HCT116 (cell line): ENCODE measurements at regions not wholly inside any gene's neighbourhood (a gene's known extent, or its start where the extent isn't known, plus 50 kb on each side); places are given as distances from the start of the nearest gene placed in this dataset.

Source experiments
- ATAC-seq: fragments of 200-7000 bp; cut with Tn5 transposase; 2 replicates; pipeline ENCODE4 v1.9.1; 2020; ENCODE audit warnings: mild to moderate bottlenecking, moderate library complexity
- BruUV-seq: library from RNA; stranded (reverse); fragments of 400-500 nt; replicated peaks from 2 replicates; lab custom pipeline; 2021; lab: Mats Ljungman, UMichigan
- CTCF ChIA-PET: fragments of 300-600 bp; sonication (Branson Sonifier 250); formaldehyde crosslinking; loops from one replicate; lab custom pipeline; 2021; ENCODE audit warnings: antibody characterized with exemption; lab: Charles Lee
- POLR2A ChIA-PET: fragments of 300-600, 350-600 bp; sonication (Branson Sonifier 250); formaldehyde crosslinking; loops from one replicate; lab custom pipeline; 2021; ENCODE audit warnings: antibody characterized with exemption; lab: Charles Lee
- RAD21 ChIA-PET, 2 experiments: fragments of 300-600 bp; sonication (Branson Sonifier 250); formaldehyde crosslinking; loops; one replicate each; lab custom pipeline; 2023; ENCODE audit warnings: low total read pairs in 2 of 2; ENCODE audit not compliant: uncharacterized antibody in 2 of 2, unreplicated experiment in 2 of 2, low non-redundant PET in 1 of 2; lab: Charles Lee
- DNase-seq: peaks from one replicate; pipeline ENCODE4 v3.0.0-alpha.2; 2010; ENCODE audit warnings: low read depth, low spot score
- H2AFZ ChIP-seq: fragments of 200-600 bp; shearing (Covaris generic), sonication (generic); 2 replicates; pipeline ENCODE4 v1.6.1; 2017; ENCODE audit warnings: low read depth, mixed run types, mixed read lengths, antibody characterized with exemption, low read length; ENCODE audit not compliant: poor library complexity, severe bottlenecking
- H3K27ac ChIP-seq: 2 replicates; pipeline ENCODE4 v1.5.1; 2012; ENCODE audit warnings: low read depth, low read length
- H3K27me3 ChIP-seq: fragments of 200-600 bp; sonication (generic); 2 replicates; pipeline ENCODE4 v1.6.1; 2016; ENCODE audit warnings: mixed run types, low read length, mixed read lengths; ENCODE audit not compliant: insufficient read depth
- H3K36me3 ChIP-seq, 2 experiments: fragments of 200-500 bp in 1 of 2; fragments of 200-600 bp in 1 of 2; sonication (Bioruptor generic) in 1 of 2; sonication (generic) in 1 of 2; 2 replicates each; pipeline versions ENCODE4 v1.5.1 to v1.6.1; 2014 to 2016; ENCODE audit warnings: low read length in 2 of 2, inconsistent platforms in 1 of 2, mixed read lengths in 1 of 2, mixed run types in 1 of 2; ENCODE audit not compliant: insufficient read depth in 2 of 2, control insufficient read depth in 1 of 2
- H3K4me1 ChIP-seq, 2 experiments: fragments of 200-600 bp in 1 of 2; sonication (generic) in 1 of 2; 2 replicates each; pipeline versions ENCODE4 v1.5.1 to v1.6.1; 2012 to 2017; ENCODE audit warnings: low read length in 2 of 2, inconsistent platforms in 1 of 2, mild to moderate bottlenecking in 1 of 2, mixed read lengths in 1 of 2, mixed run types in 1 of 2, moderate library complexity in 1 of 2; ENCODE audit not compliant: insufficient read depth in 2 of 2, control insufficient read depth in 1 of 2
- H3K4me2 ChIP-seq: fragments of 200-600 bp; sonication (generic); 2 replicates; pipeline ENCODE4 v1.6.1; 2017; ENCODE audit warnings: mixed run types, low read length, mixed read lengths
- H3K4me3 ChIP-seq, 2 experiments: fragments of 200-600 bp in 1 of 2; sonication (generic) in 1 of 2; replicated peaks in 1 of 2; 2 replicates each; pipeline ENCODE4 v1.5.1; 2011 to 2016; ENCODE audit warnings: low read length in 2 of 2, control low read depth in 1 of 2, low read depth in 1 of 2, mild to moderate bottlenecking in 1 of 2, mixed read lengths in 1 of 2, mixed run types in 1 of 2
- H3K79me2 ChIP-seq: fragments of 200-600 bp; sonication (generic); 2 replicates; pipeline ENCODE4 v1.6.1; 2017; ENCODE audit warnings: mild to moderate bottlenecking, mixed run types, low read length, moderate library complexity, mixed read lengths; ENCODE audit not compliant: insufficient read depth
- H3K9ac ChIP-seq: fragments of 200-600 bp; sonication (generic); 2 replicates; pipeline ENCODE4 v1.6.1; 2016; ENCODE audit warnings: low read length, mixed read lengths
- H3K9me2 ChIP-seq: fragments of 200-600 bp; sonication (generic), shearing (Covaris generic); 2 replicates; pipeline ENCODE4 v1.6.1; 2017; ENCODE audit warnings: mixed run types, mild to moderate bottlenecking, moderate library complexity; ENCODE audit not compliant: insufficient read depth
- H3K9me3 ChIP-seq, 2 experiments: fragments of 200-500 bp in 1 of 2; fragments of 200-600 bp in 1 of 2; sonication (Bioruptor generic) in 1 of 2; sonication (generic) in 1 of 2; 2 replicates each; pipeline ENCODE4 v1.6.1; 2014 to 2017; ENCODE audit warnings: low read length in 2 of 2, mixed read lengths in 2 of 2, inconsistent platforms in 1 of 2, low read depth in 1 of 2, mild to moderate bottlenecking in 1 of 2, mixed run types in 1 of 2, moderate library complexity in 1 of 2; ENCODE audit not compliant: control insufficient read depth in 1 of 2, insufficient read depth in 1 of 2
- H4K20me1 ChIP-seq: fragments of 200-600 bp; sonication (generic), shearing (Covaris generic); 2 replicates; pipeline ENCODE4 v1.6.1; 2017; ENCODE audit warnings: mixed run types, mild to moderate bottlenecking, moderate library complexity; ENCODE audit not compliant: insufficient read depth
- CBX3 ChIP-seq: IDR thresholded peaks from 2 replicates; pipeline ENCODE4 v1.6.1; 2012; ENCODE audit warnings: low read depth
- CEBPB ChIP-seq: IDR thresholded peaks from 2 replicates; pipeline ENCODE4 v1.6.1; 2012; ENCODE audit warnings: low read depth
- ELF1 ChIP-seq: IDR thresholded peaks from 2 replicates; pipeline ENCODE4 v1.6.1; 2012; ENCODE audit warnings: low read depth, borderline replicate concordance
- FOSL1 ChIP-seq: IDR thresholded peaks from 2 replicates; pipeline ENCODE4 v1.6.1; 2012; ENCODE audit warnings: low read depth
- JUND ChIP-seq: IDR thresholded peaks from 2 replicates; pipeline ENCODE4 v1.6.1; 2012
- POLR2A ChIP-seq: IDR thresholded peaks from 2 replicates; pipeline ENCODE4 v1.7.0; 2011; ENCODE audit warnings: borderline replicate concordance; ENCODE audit not compliant: insufficient read depth, insufficient read length; ENCODE audit errors: extremely low read depth
- POLR2AphosphoS5 ChIP-seq: IDR thresholded peaks from 2 replicates; pipeline ENCODE4 v1.6.1; 2011; ENCODE audit warnings: mild to moderate bottlenecking, low read depth, low read length, moderate library complexity
- SIN3A ChIP-seq: IDR thresholded peaks from 2 replicates; pipeline ENCODE4 v1.6.1; 2012; ENCODE audit warnings: low read depth
- SP1 ChIP-seq: IDR thresholded peaks from 2 replicates; pipeline ENCODE4 v1.6.1; 2012; ENCODE audit warnings: low read depth
- SRF ChIP-seq: IDR thresholded peaks from 2 replicates; pipeline ENCODE4 v1.6.1; 2012; ENCODE audit warnings: low read depth
- ZFX ChIP-seq: fragments of 450-650 bp; IDR thresholded peaks from 2 replicates; pipeline ENCODE4 v1.6.1; 2017
- intact Hi-C: fragments of 100-400 bp; cut with micrococcal nuclease; formaldehyde crosslinking; loops from 2 replicates; pipeline ENCODE4 v1.10.0; 2022
- TF ChIP-seq, protein P1 (sequence below): IDR thresholded peaks from 2 replicates; pipeline ENCODE4 v1.6.1; 2011; ENCODE audit warnings: mild to moderate bottlenecking, low read length, moderate library complexity; ENCODE audit not compliant: insufficient replicate concordance; ENCODE audit errors: extremely low read depth
- TF ChIP-seq, protein P2 (sequence below): IDR thresholded peaks from 2 replicates; pipeline ENCODE4 v1.6.1; 2012; ENCODE audit warnings: low read depth

DNA sequence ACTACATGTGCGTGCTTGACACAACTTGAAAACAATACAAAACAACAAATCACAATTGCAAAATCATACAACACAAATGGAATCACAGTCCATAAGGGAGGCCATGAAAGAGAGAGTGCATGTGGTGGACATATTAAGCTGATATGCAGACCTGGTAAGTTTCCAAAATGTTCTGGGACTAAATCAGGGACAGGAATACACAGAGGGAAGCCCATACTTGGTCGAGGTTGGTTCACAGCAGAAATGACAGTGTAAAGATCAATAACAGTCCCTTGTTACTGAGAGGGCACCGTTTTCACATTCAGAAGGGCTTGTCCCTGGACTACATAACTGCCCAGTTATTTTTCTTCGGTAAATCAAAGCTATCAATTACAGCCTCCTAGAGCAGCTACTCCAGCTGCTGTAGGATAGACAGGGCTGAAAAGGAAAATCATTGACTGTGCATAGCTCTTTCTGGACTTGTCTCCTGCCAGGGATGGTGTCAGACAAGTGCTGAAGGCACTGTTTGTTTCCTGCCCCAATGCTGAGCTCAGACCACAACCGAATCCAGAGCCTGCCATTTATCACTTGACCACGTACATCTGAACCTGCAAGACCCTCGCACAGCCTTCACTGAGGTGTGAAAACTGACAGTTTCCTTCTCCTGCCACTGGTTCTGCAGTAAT, 79.5 kb upstream of the KCNMB2 start:
- CTCF ChIA-PET, result no interaction called here
- no peak overlapping the region for H3K9ac ChIP-seq
- POLR2A ChIA-PET, result interaction anchor here (0.6 kb wide), 1 partner anchor 1112 kb away, joined by 3 read pairs; no protein-coding TSS in a partner anchor
- TF ChIP-seq, protein P1, sequence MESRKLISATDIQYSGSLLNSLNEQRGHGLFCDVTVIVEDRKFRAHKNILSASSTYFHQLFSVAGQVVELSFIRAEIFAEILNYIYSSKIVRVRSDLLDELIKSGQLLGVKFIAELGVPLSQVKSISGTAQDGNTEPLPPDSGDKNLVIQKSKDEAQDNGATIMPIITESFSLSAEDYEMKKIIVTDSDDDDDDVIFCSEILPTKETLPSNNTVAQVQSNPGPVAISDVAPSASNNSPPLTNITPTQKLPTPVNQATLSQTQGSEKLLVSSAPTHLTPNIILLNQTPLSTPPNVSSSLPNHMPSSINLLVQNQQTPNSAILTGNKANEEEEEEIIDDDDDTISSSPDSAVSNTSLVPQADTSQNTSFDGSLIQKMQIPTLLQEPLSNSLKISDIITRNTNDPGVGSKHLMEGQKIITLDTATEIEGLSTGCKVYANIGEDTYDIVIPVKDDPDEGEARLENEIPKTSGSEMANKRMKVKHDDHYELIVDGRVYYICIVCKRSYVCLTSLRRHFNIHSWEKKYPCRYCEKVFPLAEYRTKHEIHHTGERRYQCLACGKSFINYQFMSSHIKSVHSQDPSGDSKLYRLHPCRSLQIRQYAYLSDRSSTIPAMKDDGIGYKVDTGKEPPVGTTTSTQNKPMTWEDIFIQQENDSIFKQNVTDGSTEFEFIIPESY, result no peak
- TF ChIP-seq SRF (no peak), JUND (no peak), POLR2AphosphoS5 (no peak), POLR2A (no peak), ZFX (no peak), ELF1 (no peak), CEBPB (no peak), CBX3 (no peak), FOSL1 (no peak), SIN3A (no peak), SP1 (no peak)
- TF ChIP-seq, protein P2, sequence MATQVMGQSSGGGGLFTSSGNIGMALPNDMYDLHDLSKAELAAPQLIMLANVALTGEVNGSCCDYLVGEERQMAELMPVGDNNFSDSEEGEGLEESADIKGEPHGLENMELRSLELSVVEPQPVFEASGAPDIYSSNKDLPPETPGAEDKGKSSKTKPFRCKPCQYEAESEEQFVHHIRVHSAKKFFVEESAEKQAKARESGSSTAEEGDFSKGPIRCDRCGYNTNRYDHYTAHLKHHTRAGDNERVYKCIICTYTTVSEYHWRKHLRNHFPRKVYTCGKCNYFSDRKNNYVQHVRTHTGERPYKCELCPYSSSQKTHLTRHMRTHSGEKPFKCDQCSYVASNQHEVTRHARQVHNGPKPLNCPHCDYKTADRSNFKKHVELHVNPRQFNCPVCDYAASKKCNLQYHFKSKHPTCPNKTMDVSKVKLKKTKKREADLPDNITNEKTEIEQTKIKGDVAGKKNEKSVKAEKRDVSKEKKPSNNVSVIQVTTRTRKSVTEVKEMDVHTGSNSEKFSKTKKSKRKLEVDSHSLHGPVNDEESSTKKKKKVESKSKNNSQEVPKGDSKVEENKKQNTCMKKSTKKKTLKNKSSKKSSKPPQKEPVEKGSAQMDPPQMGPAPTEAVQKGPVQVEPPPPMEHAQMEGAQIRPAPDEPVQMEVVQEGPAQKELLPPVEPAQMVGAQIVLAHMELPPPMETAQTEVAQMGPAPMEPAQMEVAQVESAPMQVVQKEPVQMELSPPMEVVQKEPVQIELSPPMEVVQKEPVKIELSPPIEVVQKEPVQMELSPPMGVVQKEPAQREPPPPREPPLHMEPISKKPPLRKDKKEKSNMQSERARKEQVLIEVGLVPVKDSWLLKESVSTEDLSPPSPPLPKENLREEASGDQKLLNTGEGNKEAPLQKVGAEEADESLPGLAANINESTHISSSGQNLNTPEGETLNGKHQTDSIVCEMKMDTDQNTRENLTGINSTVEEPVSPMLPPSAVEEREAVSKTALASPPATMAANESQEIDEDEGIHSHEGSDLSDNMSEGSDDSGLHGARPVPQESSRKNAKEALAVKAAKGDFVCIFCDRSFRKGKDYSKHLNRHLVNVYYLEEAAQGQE, result no peak
- TF ChIP-seq, all 23 proteins: peak for 0
- Histone ChIP-seq H3K79me2 (no peaks in the 10 kb centered on the region), H4K20me1 (no peaks in the 10 kb centered on the region), H3K9me2 (no peaks in the 10 kb centered on the region), H3K27me3 (no peaks in the 10 kb centered on the region), H3K27ac (no peak overlapping the region), H3K36me3 (no peaks in the 10 kb centered on the region), H3K4me1 (no peaks in the 10 kb centered on the region), H3K4me2 (no peak overlapping the region), H3K9me3 (no peaks in the 10 kb centered on the region), H3K4me3 (no peak overlapping the region), H2AFZ (no peak overlapping the region)
- no peak for ATAC-seq
- DNase-seq, result no peak
- RAD21 ChIA-PET, result no interaction called here
- intact Hi-C loops, result no loop called here
- no TSS peak for BruUV-seq
